ENCODE measurements at regions not wholly inside any gene's neighbourhood (a gene's known extent, or its start where the extent isn't known, plus 50 kb on each side); places are given as distances from the start of the nearest gene placed in this dataset.
A peak's percentile ranks its signal among the peaks of the same experiment; 100 is the strongest.
"Not testable (repeated sequence)": the region's sequence is repeated elsewhere in the genome, so short reads cannot be mapped to it uniquely, and the experiment has no call there.

GRCh38 chr7:124106575-124106974, 73.7 kb upstream of the TMEM229A start:
- ATAC-seq: no peak
- intact Hi-C loops (cut with DNase I): no loop called here
- DNase-seq: no peak

- no peak for DNase-seq
- intact Hi-C loops (cut with DNase I): no loop called here
These were observed 68.4 kb upstream of the TMEM229A start for GRCh38 chr7:124101173-124101768.

GRCh38 chr7:124100190-124100589, 67.3 kb upstream of the TMEM229A start:
- intact Hi-C loops (cut with DNase I): no loop called here
- ATAC-seq: no peak
- DNase-seq: no peak

More at GRCh38 chr7:124101173-124101768, 68.4 kb upstream of the TMEM229A start:
- no peak for ATAC-seq

- intact Hi-C loops (cut with DNase I); DNase-seq; ATAC-seq: not testable (repeated sequence)
These were observed 66.7 kb upstream of the TMEM229A start for GRCh38 chr7:124099585-124099984.

- ATAC-seq (no peak), DNase-seq (no peak)
- intact Hi-C loops (cut with DNase I): no loop called here
These were observed 56.8 kb upstream of the TMEM229A start for GRCh38 chr7:124089621-124090020.

GRCh38 chr7:124088590-124088989, 55.7 kb upstream of the TMEM229A start:
- intact Hi-C loops (cut with DNase I): no loop called here
- DNase-seq (no peak), ATAC-seq (no peak)

- intact Hi-C loops (cut with DNase I): no loop called here
- no peak for DNase-seq
- ATAC-seq: no peak
These were observed 54.0 kb upstream of the TMEM229A start for GRCh38 chr7:124086843-124087242.

GRCh38 chr7:124085179-124085578, 52.3 kb upstream of the TMEM229A start:
- intact Hi-C loops (cut with DNase I): no loop called here
- no peak for ATAC-seq
- no peak for DNase-seq

GRCh38 chr7:124084024-124084423, 51.2 kb upstream of the TMEM229A start:
- intact Hi-C loops (cut with DNase I): no loop called here
- DNase-seq: no peak

More at GRCh38 chr7:124084024-124084423, 51.2 kb upstream of the TMEM229A start:
- ATAC-seq: peak; percentile 67 to 88
